H9 (cell line): ENCODE measurements at regions not wholly inside any gene's neighbourhood (a gene's known extent, or its start where the extent isn't known, plus 50 kb on each side); places are given as distances from the start of the nearest gene placed in this dataset.

Experiments
- DNase-seq: peaks from one replicate; pipeline ENCODE4 v3.0.0-alpha.2; 2017
- H2AFZ ChIP-seq: one replicate; pipeline ENCODE4 v1.6.1; 2013; ENCODE audit warnings: mild to moderate bottlenecking, low read length, control low read depth, moderate library complexity
- H2AK5ac ChIP-seq: 2 replicates; pipeline ENCODE4 v1.6.1; 2013; ENCODE audit warnings: low read length, control low read depth, mixed read lengths; ENCODE audit not compliant: insufficient read length
- H2BK120ac ChIP-seq: one replicate; pipeline ENCODE4 v1.6.1; 2013; ENCODE audit warnings: low read depth, mild to moderate bottlenecking, low read length, control low read depth, inconsistent platforms; ENCODE audit not compliant: poor library complexity, severe bottlenecking
- H2BK12ac ChIP-seq: 2 replicates; pipeline ENCODE4 v1.6.1; 2013; ENCODE audit warnings: low read length, control low read depth, mixed read lengths, low read depth; ENCODE audit not compliant: insufficient read length
- H2BK15ac ChIP-seq: 2 replicates; pipeline ENCODE4 v1.6.1; 2013; ENCODE audit warnings: low read depth, low read length, control low read depth
- H2BK20ac ChIP-seq: one replicate; pipeline ENCODE4 v1.6.1; 2013; ENCODE audit warnings: low read depth, mild to moderate bottlenecking, low read length, control low read depth, inconsistent platforms; ENCODE audit not compliant: poor library complexity, severe bottlenecking
- H2BK5ac ChIP-seq: 2 replicates; pipeline ENCODE4 v1.6.1; 2013; ENCODE audit warnings: low read length, control low read depth, mixed read lengths; ENCODE audit not compliant: insufficient read length
- H3K14ac ChIP-seq: 2 replicates; pipeline ENCODE4 v1.6.1; 2013; ENCODE audit warnings: low read length, control low read depth; ENCODE audit not compliant: insufficient read depth
- H3K18ac ChIP-seq: 2 replicates; pipeline ENCODE4 v1.6.1; 2013; ENCODE audit warnings: low read depth, mild to moderate bottlenecking, mixed read lengths, low read length, control low read depth; ENCODE audit not compliant: insufficient read length
- H3K23ac ChIP-seq: 2 replicates; pipeline ENCODE4 v1.6.1; 2013; ENCODE audit warnings: low read length, control low read depth, mixed read lengths, low read depth; ENCODE audit not compliant: insufficient read length
- H3K23me2 ChIP-seq: 2 replicates; pipeline ENCODE4 v1.6.1; 2013; ENCODE audit warnings: low read depth, mild to moderate bottlenecking, mixed read lengths, low read length, control low read depth; ENCODE audit not compliant: insufficient read length, poor library complexity, severe bottlenecking
- H3K27ac ChIP-seq: 2 replicates; pipeline ENCODE4 v1.5.1; 2013; ENCODE audit warnings: low read length, control low read depth, mixed read lengths, low read depth; ENCODE audit not compliant: insufficient read length
- H3K27me3 ChIP-seq: 2 replicates; pipeline ENCODE4 v1.6.1; 2013; ENCODE audit warnings: low read length, control low read depth, inconsistent platforms; ENCODE audit not compliant: insufficient read depth
- H3K4ac ChIP-seq: 2 replicates; pipeline ENCODE4 v1.6.1; 2013; ENCODE audit warnings: low read depth, mild to moderate bottlenecking, control low read depth, inconsistent platforms, low read length, moderate library complexity
- H3K4me1 ChIP-seq: 2 replicates; pipeline ENCODE4 v1.6.1; 2013; ENCODE audit warnings: low read length, control low read depth, inconsistent platforms; ENCODE audit not compliant: insufficient read depth
- H3K4me2 ChIP-seq: 2 replicates; pipeline ENCODE4 v1.6.1; 2013; ENCODE audit warnings: low read length, control low read depth, mixed read lengths; ENCODE audit not compliant: insufficient read length, insufficient read depth
- H3K56ac ChIP-seq: 2 replicates; pipeline ENCODE4 v1.6.1; 2013; ENCODE audit warnings: low read depth, mild to moderate bottlenecking, mixed read lengths, low read length, control low read depth; ENCODE audit not compliant: insufficient read length
- H3K79me1 ChIP-seq: 2 replicates; pipeline ENCODE4 v1.6.1; 2013; ENCODE audit warnings: low read depth, mild to moderate bottlenecking, moderate library complexity, low read length, control low read depth, inconsistent platforms; ENCODE audit not compliant: insufficient read depth, poor library complexity, severe bottlenecking
- H3K79me2 ChIP-seq: 2 replicates; pipeline ENCODE4 v1.6.1; 2013; ENCODE audit warnings: low read length, control low read depth, inconsistent platforms; ENCODE audit not compliant: insufficient read depth
- H3K9ac ChIP-seq: 2 replicates; pipeline ENCODE4 v1.6.1; 2013; ENCODE audit warnings: low read length, control low read depth, mixed read lengths; ENCODE audit not compliant: insufficient read length; ENCODE audit errors: extremely low read depth
- H3K9me3 ChIP-seq: one replicate; pipeline ENCODE4 v1.6.1; 2013; ENCODE audit warnings: low read depth, low read length, inconsistent platforms; ENCODE audit not compliant: control insufficient read depth
- H3T11ph ChIP-seq: one replicate; pipeline ENCODE4 v1.6.1; 2013; ENCODE audit warnings: mild to moderate bottlenecking, low read length, control low read depth, inconsistent platforms
- H4K20me1 ChIP-seq: one replicate; pipeline ENCODE4 v1.6.1; 2013; ENCODE audit not compliant: control insufficient read depth, insufficient read length, insufficient read depth
- H4K5ac ChIP-seq: 2 replicates; pipeline ENCODE4 v1.6.1; 2013; ENCODE audit warnings: low read depth, mild to moderate bottlenecking, mixed read lengths, low read length, control low read depth; ENCODE audit not compliant: insufficient read length
- H4K8ac ChIP-seq: replicated peaks from 2 replicates; pipeline ENCODE4 v1.6.1; 2013; ENCODE audit warnings: low read length, control low read depth, mixed read lengths, low read depth; ENCODE audit not compliant: insufficient read length
- H4K91ac ChIP-seq: 2 replicates; pipeline ENCODE4 v1.6.1; 2013; ENCODE audit warnings: low read depth, mild to moderate bottlenecking, moderate library complexity, mixed read lengths, low read length, control low read depth; ENCODE audit not compliant: insufficient read length
- H3K27ac Mint-ChIP-seq, 3 experiments: 2 replicates in 2 of 3; 3 replicates in 1 of 3; pipeline ENCODE4 v1.8.0; 2020 to 2021; ENCODE audit warnings: mixed read lengths in 3 of 3, mild to moderate bottlenecking in 1 of 3, moderate library complexity in 1 of 3
- H3K27me3 Mint-ChIP-seq: 2 replicates; pipeline ENCODE4 v1.8.0; 2021; ENCODE audit warnings: low read depth, mild to moderate bottlenecking, moderate library complexity, mixed read lengths
- H3K36me3 Mint-ChIP-seq, 3 experiments: 2 replicates in 2 of 3; 3 replicates in 1 of 3; pipeline ENCODE4 v1.8.0; 2020 to 2021; ENCODE audit warnings: low read depth in 3 of 3, mixed read lengths in 3 of 3; ENCODE audit not compliant: insufficient read depth in 1 of 3
- H3K4me1 Mint-ChIP-seq, 2 experiments: 2 replicates each; pipeline ENCODE4 v1.8.0; 2020; ENCODE audit warnings: mixed read lengths in 2 of 2
- H3K4me3 Mint-ChIP-seq, 2 experiments: 2 replicates in 1 of 2; 3 replicates in 1 of 2; pipeline ENCODE4 v1.8.0; 2020 to 2021; ENCODE audit warnings: mild to moderate bottlenecking in 2 of 2, mixed read lengths in 2 of 2, moderate library complexity in 1 of 2
- H3K9me3 Mint-ChIP-seq, 2 experiments: 2 replicates in 1 of 2; 3 replicates in 1 of 2; pipeline ENCODE4 v1.8.0; 2020; ENCODE audit warnings: mild to moderate bottlenecking in 2 of 2, mixed read lengths in 2 of 2, moderate library complexity in 1 of 2
- WGBS: extraction: QIAGEN DNeasy Blood & Tissue Kit; methylation state at CpG from one replicate; pipeline ENCODE4 v1.1.7; 2013; ENCODE audit warnings: missing lambda C conversion rate, low lambda C conversion rate, mixed read lengths; ENCODE audit not compliant: insufficient read length; ENCODE audit errors: extremely low coverage; 5-methylcytosine and 5-hydroxymethylcytosine counted together
- TF ChIP-seq, protein P1 (sequence below): fragments of 200-600 bp; sonication (generic); conservative IDR thresholded peaks from 3 replicates; pipeline ENCODE4 v1.8.0; 2021; ENCODE audit warnings: antibody characterized with exemption, mild to moderate bottlenecking

DNA sequence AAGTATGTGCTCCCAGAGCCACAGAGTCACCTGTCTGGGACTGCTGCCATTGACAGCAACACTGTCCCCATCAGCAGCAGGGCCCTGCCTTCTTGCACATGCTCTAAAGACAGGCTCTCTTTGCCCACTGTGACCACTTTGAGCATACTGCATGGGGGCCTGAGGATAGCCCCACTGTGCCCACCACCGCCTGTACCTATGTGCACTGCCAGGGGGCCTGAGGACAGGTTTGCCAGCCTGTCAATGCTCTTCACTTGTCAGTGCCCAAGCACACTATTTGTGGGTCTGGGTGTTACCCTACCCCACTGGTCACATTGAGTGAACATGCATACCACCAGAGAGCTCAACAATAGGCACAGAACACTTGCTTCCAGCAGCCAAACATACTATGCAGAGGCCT is 1137.0 kb upstream of the FANCL start:
- WGBS = no CpG with 5 or more reads among the region's 1 CpG
- Mint-ChIP-seq H3K4me1 (peaks cover under 1 to 4% of the 10 kb centered on the region in 2 experiments; a peak in 1 of 4 replicates), H3K27me3 (no peaks in the 10 kb centered on the region), H3K27ac (no peak overlapping the region), H3K9me3 (peaks cover 0 to 3% of the 10 kb centered on the region in 2 experiments; a peak in 3 of 5 replicates), H3K36me3 (peaks cover 0 to 11% (median 0%) of the 10 kb centered on the region in 3 experiments; a peak in 1 of 7 replicates), H3K4me3 (no peak overlapping the region)
- no peaks in the 10 kb centered on the region for H3K23me2 ChIP-seq
- H3K4ac ChIP-seq = no peak overlapping the region
- no peaks in the 10 kb centered on the region for H4K20me1 ChIP-seq
- H2AK5ac ChIP-seq = no peak overlapping the region
- H2BK5ac ChIP-seq = no peak overlapping the region
- H3K23ac ChIP-seq = no peak overlapping the region
- H4K91ac ChIP-seq = no peak overlapping the region
- no peak overlapping the region for H2BK120ac ChIP-seq
- H3K4me1 ChIP-seq = no peaks in the 10 kb centered on the region
- H3K14ac ChIP-seq = no peak overlapping the region
- no peak overlapping the region for H3K4me2 ChIP-seq
- H4K8ac ChIP-seq = no peak overlapping the region
- no peaks in the 10 kb centered on the region for H3K79me1 ChIP-seq
- H2BK20ac ChIP-seq = no peak overlapping the region
- H4K5ac ChIP-seq = no peak overlapping the region
- no peak overlapping the region for H2AFZ ChIP-seq
- no peak overlapping the region for H2BK15ac ChIP-seq
- H3K27ac ChIP-seq = no peak overlapping the region
- H3K27me3 ChIP-seq = no peaks in the 10 kb centered on the region
- H3K18ac ChIP-seq = no peak overlapping the region
- H2BK12ac ChIP-seq = no peak overlapping the region
- no peak for DNase-seq
- H3K9me3 ChIP-seq = no peaks in the 10 kb centered on the region
- no peak overlapping the region for H3K56ac ChIP-seq
- H3T11ph ChIP-seq = no peak overlapping the region
- TF ChIP-seq, protein P1, sequence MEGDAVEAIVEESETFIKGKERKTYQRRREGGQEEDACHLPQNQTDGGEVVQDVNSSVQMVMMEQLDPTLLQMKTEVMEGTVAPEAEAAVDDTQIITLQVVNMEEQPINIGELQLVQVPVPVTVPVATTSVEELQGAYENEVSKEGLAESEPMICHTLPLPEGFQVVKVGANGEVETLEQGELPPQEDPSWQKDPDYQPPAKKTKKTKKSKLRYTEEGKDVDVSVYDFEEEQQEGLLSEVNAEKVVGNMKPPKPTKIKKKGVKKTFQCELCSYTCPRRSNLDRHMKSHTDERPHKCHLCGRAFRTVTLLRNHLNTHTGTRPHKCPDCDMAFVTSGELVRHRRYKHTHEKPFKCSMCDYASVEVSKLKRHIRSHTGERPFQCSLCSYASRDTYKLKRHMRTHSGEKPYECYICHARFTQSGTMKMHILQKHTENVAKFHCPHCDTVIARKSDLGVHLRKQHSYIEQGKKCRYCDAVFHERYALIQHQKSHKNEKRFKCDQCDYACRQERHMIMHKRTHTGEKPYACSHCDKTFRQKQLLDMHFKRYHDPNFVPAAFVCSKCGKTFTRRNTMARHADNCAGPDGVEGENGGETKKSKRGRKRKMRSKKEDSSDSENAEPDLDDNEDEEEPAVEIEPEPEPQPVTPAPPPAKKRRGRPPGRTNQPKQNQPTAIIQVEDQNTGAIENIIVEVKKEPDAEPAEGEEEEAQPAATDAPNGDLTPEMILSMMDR = no peak
- H3K79me2 ChIP-seq = no peaks in the 10 kb centered on the region
- H3K9ac ChIP-seq = no peak overlapping the region
